GM21576 (cell line): ENCODE measurements at regions not wholly inside any gene's neighbourhood (a gene's known extent, or its start where the extent isn't known, plus 50 kb on each side); places are given as distances from the start of the nearest gene placed in this dataset.

Source experiments
- ATAC-seq: cut with Tn5 transposase; IDR thresholded peaks from one replicate; pipeline ENCODE4 v1.9.1; 2021; ENCODE audit warnings: mild to moderate bottlenecking, moderate library complexity; ENCODE audit not compliant: unreplicated experiment

- no peak for ATAC-seq
These were observed 57.4 kb upstream of the CCDC167 start for GRCh38 chr6:37556881-37557644.

- no peak for ATAC-seq
These were observed 55.5 kb upstream of the CCDC167 start for GRCh38 chr6:37555040-37555781.

- no peak for ATAC-seq
These were observed 54.8 kb upstream of the CCDC167 start for GRCh38 chr6:37554480-37554819.

GRCh38 chr6:37552267-37552666 is 52.6 kb upstream of the CCDC167 start:
- no peak for ATAC-seq

- ATAC-seq: no peak
These were observed 52.2 kb upstream of the CCDC167 start for GRCh38 chr6:37551867-37552266.

- ATAC-seq: no peak
These were observed 51.8 kb upstream of the CCDC167 start for GRCh38 chr6:37551446-37551845.

GRCh38 chr6:37551002-37551401 is 51.3 kb upstream of the CCDC167 start:
- no peak for ATAC-seq

GRCh38 chr6:37550191-37550831 is 50.6 kb upstream of the CCDC167 start:
- ATAC-seq: no peak

- ATAC-seq: no peak
These were observed 49.9 kb upstream of the CCDC167 start for GRCh38 chr6:37549558-37549957.
